Transverse colon (tissue), 4 donors: ENCODE measurements at regions not wholly inside any gene's neighbourhood (a gene's known extent, or its start where the extent isn't known, plus 50 kb on each side); places are given as distances from the start of the nearest gene placed in this dataset.

Experiments used
- CTCF ChIP-seq, 5 experiments: fragments of 200-600 bp in 3 of 5; fragments of 450-650 bp in 2 of 5; sonication (generic) in 3 of 5; IDR thresholded peaks; 1 replicate in 2 of 5; 2 replicates in 3 of 5; pipeline ENCODE4 v1.5.1; 2016 to 2017; ENCODE audit warnings: antibody characterized with exemption in 5 of 5, inconsistent platforms in 3 of 5, mild to moderate bottlenecking in 2 of 5, moderate library complexity in 1 of 5
- EP300 ChIP-seq: sonication (generic); formaldehyde crosslinking; IDR thresholded peaks from one replicate; pipeline ENCODE4 v1.6.1; 2017; ENCODE audit warnings: antibody characterized with exemption, low read depth
- POLR2AphosphoS5 ChIP-seq, 3 donors: sonication (generic); formaldehyde crosslinking; IDR thresholded peaks; one replicate each; pipeline ENCODE4 v1.6.1; 2016; ENCODE audit warnings: antibody characterized with exemption in 3 of 3

GRCh38 chr16:26457882-26458281, 608.8 kb upstream of the C16orf82 start:
- no peak for TF ChIP-seq CTCF (IDR thresholded peaks at IDR 0.05)
- TF ChIP-seq POLR2AphosphoS5 (IDR thresholded peaks at IDR 0.05) = no peak
- no peak for TF ChIP-seq EP300
